GM12878 (cell line): ENCODE measurements at regions not wholly inside any gene's neighbourhood (a gene's known extent, or its start where the extent isn't known, plus 50 kb on each side); places are given as distances from the start of the nearest gene placed in this dataset.

ENCODE experiments used
- CTCF ChIP-seq, 3 experiments: IDR thresholded peaks in 2 of 3; conservative IDR thresholded peaks in 1 of 3; 2 replicates each; pipeline ENCODE4 v1.5.1; 2011; ENCODE audit warnings: low read depth in 3 of 3, low read length in 3 of 3, mild to moderate bottlenecking in 3 of 3, control low read depth in 2 of 3, moderate library complexity in 2 of 3, inconsistent platforms in 1 of 3, mixed read lengths in 1 of 3; ENCODE audit not compliant: control insufficient read depth in 2 of 3, insufficient read depth in 1 of 3; ENCODE audit errors: extremely low read depth in 1 of 3
- HDAC2 ChIP-seq: fragments of 200-600 bp; sonication (generic); IDR thresholded peaks from 2 replicates; pipeline ENCODE4 v1.6.1; 2017
- NBN ChIP-seq: fragments of 450-650 bp; IDR thresholded peaks from 2 replicates; pipeline ENCODE4 v1.6.1; 2016
- NFIC ChIP-seq: IDR thresholded peaks from 2 replicates; pipeline ENCODE4 v1.6.1; 2012; ENCODE audit warnings: low read depth, mild to moderate bottlenecking, inconsistent platforms, low read length, moderate library complexity
- POLR2A ChIP-seq: IDR thresholded peaks from 2 replicates; pipeline ENCODE4 v1.6.1; 2011; ENCODE audit warnings: low read depth, mild to moderate bottlenecking, low read length
- RFX5 ChIP-seq: IDR thresholded peaks from 2 replicates; pipeline ENCODE4 v1.6.1; 2011; ENCODE audit warnings: low read depth, low read length, improper control_type of control experiment
- SMAD5 ChIP-seq: IDR thresholded peaks from 2 replicates; pipeline ENCODE4 v1.6.1; 2016; ENCODE audit warnings: antibody characterized with exemption, low read depth
- SMC3 ChIP-seq: IDR thresholded peaks from 2 replicates; pipeline ENCODE4 v1.6.1; 2011; ENCODE audit warnings: low read length, improper control_type of control experiment, borderline replicate concordance
- SRF ChIP-seq, 2 experiments: IDR thresholded peaks; 2 replicates each; pipeline ENCODE4 v1.6.1; 2011; ENCODE audit warnings: low read depth in 2 of 2, low read length in 2 of 2, mild to moderate bottlenecking in 1 of 2, moderate library complexity in 1 of 2
- USF2 ChIP-seq: IDR thresholded peaks from 2 replicates; pipeline ENCODE4 v1.6.1; 2011; ENCODE audit warnings: low read depth, low read length, improper control_type of control experiment, borderline replicate concordance
- WRNIP1 ChIP-seq: IDR thresholded peaks from 2 replicates; pipeline ENCODE4 v1.6.1; 2011; ENCODE audit warnings: low read depth, low read length, improper control_type of control experiment, borderline replicate concordance
- ZNF207 ChIP-seq: fragments of 450-650 bp; IDR thresholded peaks from 2 replicates; pipeline ENCODE4 v1.6.1; 2014; ENCODE audit warnings: antibody characterized with exemption, mild to moderate bottlenecking, borderline replicate concordance
- TF ChIP-seq, protein P1 (sequence below): fragments of 450-650 bp; IDR thresholded peaks from 2 replicates; pipeline ENCODE4 v1.6.1; 2017; ENCODE audit warnings: antibody characterized with exemption, mild to moderate bottlenecking, moderate library complexity
- TF ChIP-seq, protein P2 (sequence below): fragments of 150-350 bp; IDR thresholded peaks from 2 replicates; pipeline ENCODE4 v1.6.1; 2016; ENCODE audit warnings: low read depth, low read length

- TF ChIP-seq USF2 (no peak), HDAC2 (no peak), CTCF (IDR thresholded peaks at IDR 0.05 in 2 of 3, conservative IDR thresholded peaks at IDR 0.05 in 1 of 3; ENCODE audit: control insufficient read depth in 2 of 3, extremely low read depth in 1 of 3, insufficient read depth in 1 of 3, low read depth in 3 of 3, low read length in 3 of 3) (no peak), ZNF207 (no peak), NFIC (no peak), RFX5 (no peak), POLR2A (no peak), SRF (IDR thresholded peaks at IDR 0.05; ENCODE audit: low read depth in 2 of 2, low read length in 2 of 2) (no peak), SMAD5 (no peak), NBN (no peak), WRNIP1 (no peak), SMC3 (no peak)
- TF ChIP-seq, protein P1, sequence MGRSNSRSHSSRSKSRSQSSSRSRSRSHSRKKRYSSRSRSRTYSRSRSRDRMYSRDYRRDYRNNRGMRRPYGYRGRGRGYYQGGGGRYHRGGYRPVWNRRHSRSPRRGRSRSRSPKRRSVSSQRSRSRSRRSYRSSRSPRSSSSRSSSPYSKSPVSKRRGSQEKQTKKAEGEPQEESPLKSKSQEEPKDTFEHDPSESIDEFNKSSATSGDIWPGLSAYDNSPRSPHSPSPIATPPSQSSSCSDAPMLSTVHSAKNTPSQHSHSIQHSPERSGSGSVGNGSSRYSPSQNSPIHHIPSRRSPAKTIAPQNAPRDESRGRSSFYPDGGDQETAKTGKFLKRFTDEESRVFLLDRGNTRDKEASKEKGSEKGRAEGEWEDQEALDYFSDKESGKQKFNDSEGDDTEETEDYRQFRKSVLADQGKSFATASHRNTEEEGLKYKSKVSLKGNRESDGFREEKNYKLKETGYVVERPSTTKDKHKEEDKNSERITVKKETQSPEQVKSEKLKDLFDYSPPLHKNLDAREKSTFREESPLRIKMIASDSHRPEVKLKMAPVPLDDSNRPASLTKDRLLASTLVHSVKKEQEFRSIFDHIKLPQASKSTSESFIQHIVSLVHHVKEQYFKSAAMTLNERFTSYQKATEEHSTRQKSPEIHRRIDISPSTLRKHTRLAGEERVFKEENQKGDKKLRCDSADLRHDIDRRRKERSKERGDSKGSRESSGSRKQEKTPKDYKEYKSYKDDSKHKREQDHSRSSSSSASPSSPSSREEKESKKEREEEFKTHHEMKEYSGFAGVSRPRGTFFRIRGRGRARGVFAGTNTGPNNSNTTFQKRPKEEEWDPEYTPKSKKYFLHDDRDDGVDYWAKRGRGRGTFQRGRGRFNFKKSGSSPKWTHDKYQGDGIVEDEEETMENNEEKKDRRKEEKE = no peak
- TF ChIP-seq, protein P2, sequence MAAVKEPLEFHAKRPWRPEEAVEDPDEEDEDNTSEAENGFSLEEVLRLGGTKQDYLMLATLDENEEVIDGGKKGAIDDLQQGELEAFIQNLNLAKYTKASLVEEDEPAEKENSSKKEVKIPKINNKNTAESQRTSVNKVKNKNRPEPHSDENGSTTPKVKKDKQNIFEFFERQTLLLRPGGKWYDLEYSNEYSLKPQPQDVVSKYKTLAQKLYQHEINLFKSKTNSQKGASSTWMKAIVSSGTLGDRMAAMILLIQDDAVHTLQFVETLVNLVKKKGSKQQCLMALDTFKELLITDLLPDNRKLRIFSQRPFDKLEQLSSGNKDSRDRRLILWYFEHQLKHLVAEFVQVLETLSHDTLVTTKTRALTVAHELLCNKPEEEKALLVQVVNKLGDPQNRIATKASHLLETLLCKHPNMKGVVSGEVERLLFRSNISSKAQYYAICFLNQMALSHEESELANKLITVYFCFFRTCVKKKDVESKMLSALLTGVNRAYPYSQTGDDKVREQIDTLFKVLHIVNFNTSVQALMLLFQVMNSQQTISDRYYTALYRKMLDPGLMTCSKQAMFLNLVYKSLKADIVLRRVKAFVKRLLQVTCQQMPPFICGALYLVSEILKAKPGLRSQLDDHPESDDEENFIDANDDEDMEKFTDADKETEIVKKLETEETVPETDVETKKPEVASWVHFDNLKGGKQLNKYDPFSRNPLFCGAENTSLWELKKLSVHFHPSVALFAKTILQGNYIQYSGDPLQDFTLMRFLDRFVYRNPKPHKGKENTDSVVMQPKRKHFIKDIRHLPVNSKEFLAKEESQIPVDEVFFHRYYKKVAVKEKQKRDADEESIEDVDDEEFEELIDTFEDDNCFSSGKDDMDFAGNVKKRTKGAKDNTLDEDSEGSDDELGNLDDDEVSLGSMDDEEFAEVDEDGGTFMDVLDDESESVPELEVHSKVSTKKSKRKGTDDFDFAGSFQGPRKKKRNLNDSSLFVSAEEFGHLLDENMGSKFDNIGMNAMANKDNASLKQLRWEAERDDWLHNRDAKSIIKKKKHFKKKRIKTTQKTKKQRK = no peak
Observed at GRCh38 chr4:164312671-164313070, 441.3 kb upstream of the SMIM31 start.
